IPS-18c (cell line): ENCODE measurements at regions not wholly inside any gene's neighbourhood (a gene's known extent, or its start where the extent isn't known, plus 50 kb on each side); places are given as distances from the start of the nearest gene placed in this dataset.
"Not testable (repeated sequence)": the region's sequence is repeated elsewhere in the genome, so short reads cannot be mapped to it uniquely, and the experiment has no call there.

Source experiments
- H3K4me3 ChIP-seq: 2 replicates; pipeline ENCODE4 v1.7.0; 2013; ENCODE audit warnings: low read depth, mild to moderate bottlenecking, low read length, moderate library complexity; ENCODE audit not compliant: insufficient read depth
- H3K9me3 ChIP-seq: one replicate; pipeline ENCODE4 v1.6.1; 2013; ENCODE audit warnings: mild to moderate bottlenecking, low read length, moderate library complexity; ENCODE audit not compliant: control insufficient read depth, insufficient read depth

GRCh38 chrX:952816-953215, 259.6 kb downstream of the CRLF2 start:
- H3K9me3 ChIP-seq, result peaks cover 10% of the 10 kb centered on the region

GRCh38 chrX:947262-947661, 265.2 kb downstream of the CRLF2 start:
- H3K9me3 ChIP-seq, H3K4me3 ChIP-seq: not testable (repeated sequence)

More at GRCh38 chrX:952816-953215, 259.6 kb downstream of the CRLF2 start:
- H3K4me3 ChIP-seq, result no peak overlapping the region

- peaks cover 2% of the 10 kb centered on the region for H3K9me3 ChIP-seq
- H3K4me3 ChIP-seq, result no peak overlapping the region
These were observed 269.4 kb downstream of the CRLF2 start for GRCh38 chrX:943035-943434.

GRCh38 chrX:940691-941090, 271.8 kb downstream of the CRLF2 start:
- peaks cover 9% of the 10 kb centered on the region for H3K9me3 ChIP-seq
- H3K4me3 ChIP-seq, result no peak overlapping the region

GRCh38 chrX:936979-937769, 275.3 kb downstream of the CRLF2 start:
- Histone ChIP-seq H3K4me3 (no peak overlapping the region), H3K9me3 (peaks cover 12% of the 10 kb centered on the region)

GRCh38 chrX:933611-934010, 278.8 kb downstream of the CRLF2 start:
- H3K4me3 ChIP-seq, result no peak overlapping the region
- H3K9me3 ChIP-seq, result peaks cover 14% of the 10 kb centered on the region

- Histone ChIP-seq H3K4me3 (no peak overlapping the region), H3K9me3 (peaks cover 7% of the 10 kb centered on the region)
These were observed 283.8 kb downstream of the CRLF2 start for GRCh38 chrX:928606-929005.

- no peak overlapping the region for H3K4me3 ChIP-seq
- peaks cover 7% of the 10 kb centered on the region for H3K9me3 ChIP-seq
These were observed 285.5 kb downstream of the CRLF2 start for GRCh38 chrX:926991-927390.

GRCh38 chrX:926070-926469, 286.4 kb downstream of the CRLF2 start:
- Histone ChIP-seq H3K9me3 (peaks cover 5% of the 10 kb centered on the region), H3K4me3 (no peak overlapping the region)

GRCh38 chrX:925652-926061, 286.8 kb downstream of the CRLF2 start:
- no peak overlapping the region for H3K4me3 ChIP-seq
- H3K9me3 ChIP-seq, result peaks cover 5% of the 10 kb centered on the region

GRCh38 chrX:925094-925493, 287.4 kb downstream of the CRLF2 start:
- Histone ChIP-seq H3K4me3 (no peak overlapping the region), H3K9me3 (peaks cover 7% of the 10 kb centered on the region)

GRCh38 chrX:924017-924416, 288.4 kb downstream of the CRLF2 start:
- H3K9me3 ChIP-seq, result peaks cover 7% of the 10 kb centered on the region
- H3K4me3 ChIP-seq, result no peak overlapping the region

- H3K9me3 ChIP-seq, result peaks cover 5% of the 10 kb centered on the region
- no peak overlapping the region for H3K4me3 ChIP-seq
These were observed 289.7 kb downstream of the SHOX start for GRCh38 chrX:920234-920799.

- Histone ChIP-seq H3K4me3 (no peak overlapping the region), H3K9me3 (peaks cover 11% of the 10 kb centered on the region)
These were observed 285.6 kb downstream of the SHOX start for GRCh38 chrX:916230-916599.

- no peak overlapping the region for H3K4me3 ChIP-seq
- peaks cover 11% of the 10 kb centered on the region for H3K9me3 ChIP-seq
These were observed 285.0 kb downstream of the SHOX start for GRCh38 chrX:915427-916229.

GRCh38 chrX:914206-914605, 283.6 kb downstream of the SHOX start:
- no peak overlapping the region for H3K4me3 ChIP-seq
- H3K9me3 ChIP-seq, result peaks cover 13% of the 10 kb centered on the region

- Histone ChIP-seq H3K9me3 (peaks cover 13% of the 10 kb centered on the region), H3K4me3 (no peak overlapping the region)
These were observed 282.1 kb downstream of the SHOX start for GRCh38 chrX:912677-913076.

- H3K9me3 ChIP-seq, result peaks cover 13% of the 10 kb centered on the region
These were observed 278.5 kb downstream of the SHOX start for GRCh38 chrX:909068-909467.

More at GRCh38 chrX:909068-909467, 278.5 kb downstream of the SHOX start:
- H3K4me3 ChIP-seq, result not testable (repeated sequence)
